Suprapubic skin (tissue), 4 donors: ENCODE measurements at regions not wholly inside any gene's neighbourhood (a gene's known extent, or its start where the extent isn't known, plus 50 kb on each side); places are given as distances from the start of the nearest gene placed in this dataset.

Experiments
- CTCF ChIP-seq, 2 donors: fragments of 200-600 bp in 1 of 2; fragments of 450-650 bp in 1 of 2; sonication (generic) in 1 of 2; IDR thresholded peaks; one replicate each; pipeline ENCODE4 v1.5.1; 2016 to 2019; ENCODE audit warnings: antibody characterized with exemption in 2 of 2, mild to moderate bottlenecking in 1 of 2, moderate library complexity in 1 of 2
- EP300 ChIP-seq: sonication (generic); formaldehyde crosslinking; IDR thresholded peaks from one replicate; pipeline ENCODE4 v1.6.1; 2017; ENCODE audit warnings: antibody characterized with exemption
- POLR2A ChIP-seq, 2 donors: fragments of 450-650 bp; IDR thresholded peaks; one replicate each; pipeline ENCODE4 v1.6.1; 2017; ENCODE audit warnings: antibody characterized with exemption in 2 of 2, mild to moderate bottlenecking in 2 of 2, moderate library complexity in 2 of 2
- POLR2AphosphoS5 ChIP-seq, 3 donors: sonication (generic); formaldehyde crosslinking; IDR thresholded peaks; one replicate each; pipeline ENCODE4 v1.6.1; 2017; ENCODE audit warnings: antibody characterized with exemption in 3 of 3

DNA sequence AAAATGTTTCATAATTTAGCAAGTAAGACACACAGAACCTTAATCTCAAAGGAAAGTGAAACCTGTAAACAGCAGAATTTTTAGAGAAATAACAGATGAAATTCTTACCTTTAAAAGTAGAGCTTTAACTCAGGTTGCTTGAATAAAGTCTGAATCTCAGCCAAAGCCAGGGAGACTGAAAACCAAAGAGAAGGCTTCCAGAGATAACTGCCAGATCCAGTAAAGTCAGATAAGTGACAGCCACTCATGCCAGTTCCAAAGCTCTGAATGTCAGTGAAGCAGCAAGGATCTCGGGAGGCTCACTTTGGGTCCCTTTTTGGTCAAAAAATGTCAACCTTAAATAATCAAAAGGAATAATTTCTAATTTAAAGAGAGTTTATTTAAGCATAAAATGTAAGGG lies 199.9 kb upstream of the CHRM3 start:
- TF ChIP-seq POLR2AphosphoS5 (IDR thresholded peaks at IDR 0.05): no peak
- TF ChIP-seq CTCF (IDR thresholded peaks at IDR 0.05): no peak
- TF ChIP-seq EP300: no peak
- no peak for TF ChIP-seq POLR2A (IDR thresholded peaks at IDR 0.05)
